CD4-positive, alpha-beta T cell treated with Interleukin-12 subunit alpha and Interleukin-12 subunit beta, for 1 hour (primary cell): ENCODE measurements at regions not wholly inside any gene's neighbourhood (a gene's known extent, or its start where the extent isn't known, plus 50 kb on each side); places are given as distances from the start of the nearest gene placed in this dataset.
"Not testable (repeated sequence)": the region's sequence is repeated elsewhere in the genome, so short reads cannot be mapped to it uniquely, and the experiment has no call there.

ENCODE experiments used
- DNase-seq: peaks from one replicate; pipeline ENCODE4 v3.0.0-alpha.2; 2020

DNA sequence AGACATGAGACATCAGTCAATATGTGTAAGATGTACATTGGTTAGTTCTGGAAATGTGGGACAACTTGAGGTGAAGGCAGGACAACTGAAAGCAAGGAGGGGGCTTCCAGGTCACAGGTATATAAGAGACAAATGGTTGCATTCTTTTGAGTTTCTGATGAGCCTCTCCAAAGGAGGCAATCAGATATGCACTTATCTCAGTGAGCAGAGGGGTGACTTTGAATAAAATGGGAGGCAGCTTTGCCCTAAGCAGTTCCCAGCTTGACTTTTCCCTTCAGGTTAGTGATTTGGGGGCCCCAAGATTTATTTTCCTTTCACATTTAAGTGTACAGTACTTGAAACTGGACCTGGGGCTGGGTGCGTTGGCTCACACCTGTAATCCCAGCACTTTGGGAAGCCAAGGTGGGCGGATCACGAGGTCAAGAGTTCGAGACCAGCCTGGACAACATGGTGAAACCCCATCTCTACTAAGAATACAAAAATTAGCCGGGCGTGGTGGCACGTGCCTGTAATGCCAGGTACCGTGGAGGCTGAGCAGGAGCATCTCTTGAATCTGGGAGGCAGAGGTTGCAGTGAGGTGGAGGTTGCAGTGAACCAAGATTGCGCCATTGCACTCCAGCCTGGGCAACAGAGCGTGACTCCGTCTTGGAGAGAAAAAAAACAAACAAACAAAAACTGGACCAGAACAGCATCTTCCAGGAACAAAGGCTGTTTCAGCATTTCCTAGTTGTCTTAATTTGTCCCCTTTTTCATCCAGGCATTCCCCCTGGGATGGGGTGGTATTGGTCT, 130.9 kb upstream of the ZNF746 start:
- DNase-seq = not testable (repeated sequence)

DNA sequence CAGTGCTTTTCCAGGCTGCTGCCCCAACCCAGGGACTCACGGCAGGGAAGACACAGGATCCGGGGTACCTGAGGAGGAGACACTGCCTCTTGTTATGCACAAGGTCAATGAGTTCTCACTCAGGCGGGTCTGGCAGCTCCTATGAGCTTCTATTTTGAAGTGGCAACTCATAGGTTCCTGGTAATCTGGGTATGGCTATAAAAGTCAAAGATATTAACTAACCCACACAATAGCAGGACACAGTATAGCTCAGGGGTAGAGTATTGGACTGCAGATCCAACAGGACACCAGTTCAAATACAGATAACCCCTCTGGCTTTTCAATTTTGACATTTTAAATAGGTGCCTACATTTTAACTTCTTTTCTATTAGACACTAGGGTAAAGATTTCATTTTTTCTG, 130.3 kb upstream of the ZNF746 start:
- no peak for DNase-seq

DNA sequence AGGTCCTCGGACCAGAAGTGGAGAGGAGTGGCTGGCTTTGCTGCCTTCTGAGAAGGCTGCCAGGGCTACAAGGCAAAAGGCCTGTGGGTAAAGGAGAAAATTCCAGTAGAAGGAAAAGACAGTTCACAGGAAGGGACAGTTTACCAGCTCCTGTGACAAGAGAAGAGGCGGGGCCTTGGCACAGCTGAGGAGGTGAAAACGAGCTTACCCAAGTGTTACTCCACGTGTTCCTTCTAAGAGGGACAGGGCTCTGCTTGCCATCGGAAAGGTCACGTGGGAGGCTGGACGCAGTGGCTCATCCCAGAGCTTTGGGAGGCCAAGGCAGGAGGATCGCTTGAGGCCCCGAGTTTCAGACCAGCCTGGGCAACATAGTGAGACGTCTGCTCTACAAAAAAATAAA, 129.4 kb upstream of the ZNF746 start:
- DNase-seq = no peak

DNA sequence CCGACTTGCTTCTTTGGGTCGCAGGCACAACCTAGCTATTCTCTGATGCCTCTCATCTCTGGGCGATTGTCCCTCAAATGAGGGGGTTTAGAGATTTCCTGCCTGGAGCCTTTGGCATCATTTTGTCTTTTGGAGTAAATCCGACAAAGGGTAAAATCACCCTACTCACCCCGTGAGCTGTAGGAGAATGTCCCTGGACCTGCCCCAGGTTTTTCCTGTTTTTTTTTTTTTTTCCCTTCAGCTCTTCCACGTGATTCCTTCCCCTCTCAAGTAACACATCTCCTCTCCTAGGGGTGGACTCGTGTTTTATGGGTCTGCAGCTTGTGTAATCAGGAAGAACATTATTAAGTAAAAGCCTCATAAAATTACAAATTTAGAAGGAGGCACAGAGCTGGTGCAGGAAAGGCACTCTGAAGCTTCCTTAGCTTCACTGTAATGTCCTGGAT, 128.4 kb upstream of the ZNF746 start:
- DNase-seq = no peak

DNA sequence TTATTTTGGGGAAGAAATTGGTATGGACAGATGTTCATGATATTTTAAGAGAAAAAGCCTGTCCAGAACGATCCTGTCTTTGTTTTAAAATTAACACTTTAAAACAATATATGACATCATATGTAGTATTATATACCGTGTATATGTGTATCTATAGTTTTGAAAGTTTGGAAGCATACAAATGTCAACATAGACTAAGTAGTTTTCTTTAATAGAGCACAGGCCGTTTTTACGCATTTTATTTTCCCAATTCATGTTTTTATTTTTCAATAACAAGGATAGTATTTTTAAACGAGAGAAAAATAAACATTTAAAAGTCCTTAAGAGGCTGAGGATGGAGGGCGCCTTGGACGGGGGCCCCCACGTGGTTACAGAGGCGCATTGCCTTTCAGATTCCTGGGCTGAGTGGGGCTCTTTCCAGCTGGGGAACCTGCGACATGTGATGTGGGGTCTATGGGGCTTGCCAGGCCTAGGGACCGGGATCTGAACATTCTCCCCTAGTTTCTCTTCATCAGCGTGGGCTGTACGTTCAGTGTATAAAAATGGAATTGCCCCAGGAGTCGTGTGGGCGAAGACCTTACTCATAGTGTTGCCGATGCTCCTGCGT, 127.8 kb upstream of the ZNF746 start:
- peak; percentile 58 for DNase-seq

DNA sequence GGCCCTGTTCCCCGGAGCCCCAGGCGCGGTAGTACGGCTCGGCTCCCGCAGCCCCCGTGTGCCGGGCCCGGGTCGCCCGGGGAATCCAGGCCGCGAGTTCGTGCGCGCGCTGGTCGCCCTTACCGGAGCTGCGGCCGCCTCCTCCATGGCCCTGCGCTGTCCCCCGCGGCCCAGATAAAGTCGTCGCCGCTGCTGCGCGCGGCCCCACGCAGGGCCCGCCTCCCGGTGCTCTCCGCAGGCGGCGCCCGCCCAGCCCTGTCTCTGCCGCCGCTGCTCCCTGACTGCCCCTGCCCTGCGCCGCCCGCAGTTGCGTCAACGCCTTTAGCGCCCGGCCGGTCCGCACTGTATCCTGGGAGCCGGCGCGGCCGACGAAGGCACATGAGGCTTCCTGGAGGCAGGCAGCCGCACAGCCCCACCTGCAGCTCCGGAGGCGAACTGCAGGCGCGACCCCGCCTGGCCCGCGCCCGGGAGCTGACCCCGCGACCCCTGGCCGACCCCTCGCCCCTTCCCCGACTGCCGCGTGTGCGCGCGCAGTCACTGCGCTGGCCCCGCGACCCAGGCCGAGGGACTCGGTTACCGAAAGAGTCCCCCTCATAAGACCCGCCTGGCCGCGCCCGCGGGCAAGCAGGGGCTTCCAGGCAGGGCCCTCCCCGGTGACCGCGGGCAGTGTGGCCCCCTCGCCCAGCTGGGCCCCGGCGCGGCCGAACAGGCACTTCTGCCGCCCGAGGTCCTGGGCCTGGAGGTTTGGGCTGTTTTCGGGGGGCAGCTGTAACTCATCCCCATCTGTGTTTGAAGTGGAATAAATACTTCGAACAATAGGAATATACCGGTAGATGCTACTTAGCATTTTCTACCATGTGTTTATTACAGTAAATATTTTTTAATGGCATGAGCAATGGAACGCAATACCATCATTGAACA, 127.1 kb upstream of the ZNF746 start:
- peak; percentile 94 for DNase-seq

DNA sequence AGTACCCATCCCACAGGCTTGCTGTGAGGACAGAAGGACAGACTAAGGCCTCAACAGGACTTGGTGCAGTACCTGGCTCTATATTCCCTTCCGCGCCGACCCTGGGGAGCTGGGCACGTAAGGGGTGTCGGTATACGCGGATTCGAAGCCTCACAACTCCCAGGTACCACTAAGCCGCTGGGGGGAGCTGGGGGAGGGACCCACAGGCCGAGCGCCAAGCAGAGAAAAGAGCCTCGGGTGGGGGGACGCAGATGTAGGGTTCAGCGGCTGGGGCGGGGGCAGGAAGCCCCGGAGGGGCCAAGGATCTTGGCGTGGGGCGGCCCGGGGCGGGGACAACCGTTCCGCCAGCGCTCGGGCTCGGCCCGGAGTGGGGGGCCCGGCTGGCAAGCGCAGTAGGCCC, 126.4 kb upstream of the ZNF746 start:
- peak; percentile 44 for DNase-seq

DNA sequence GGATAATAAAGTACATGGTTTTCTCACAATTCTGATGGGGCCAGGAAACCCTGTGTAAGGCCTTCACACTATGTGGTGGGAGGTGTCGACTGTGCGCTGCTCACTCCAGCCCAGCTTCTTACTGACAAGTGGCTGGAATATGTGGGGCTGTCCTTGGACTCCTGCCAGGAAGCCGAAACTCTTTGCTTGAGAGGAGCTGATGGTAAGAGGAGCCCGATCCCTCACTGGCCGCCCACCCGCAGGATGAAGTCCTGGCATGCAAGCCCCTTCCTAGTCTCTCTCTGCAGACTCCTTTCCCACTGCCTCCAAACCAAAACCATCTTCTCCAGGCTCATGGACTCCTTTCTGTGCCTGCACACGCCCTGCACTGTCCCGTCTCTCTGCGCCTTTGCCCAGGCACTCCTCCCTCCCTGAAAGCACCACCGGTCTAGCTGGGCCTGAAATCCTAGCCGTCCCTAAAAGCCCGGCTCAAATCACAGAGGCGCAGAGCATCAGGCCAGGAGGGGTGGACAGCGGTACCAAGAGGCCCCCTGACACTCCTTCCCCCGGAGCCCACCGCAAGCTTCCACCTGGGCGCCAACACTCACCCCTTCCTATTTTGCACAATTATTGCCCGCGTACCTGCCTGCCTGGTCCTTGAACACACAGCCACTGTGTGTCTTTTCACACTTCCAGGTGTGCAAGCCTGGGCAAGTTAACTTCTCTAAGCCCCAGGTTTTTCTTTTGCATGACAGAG, 125.8 kb upstream of the ZNF746 start:
- DNase-seq = peak; percentile 6

DNA sequence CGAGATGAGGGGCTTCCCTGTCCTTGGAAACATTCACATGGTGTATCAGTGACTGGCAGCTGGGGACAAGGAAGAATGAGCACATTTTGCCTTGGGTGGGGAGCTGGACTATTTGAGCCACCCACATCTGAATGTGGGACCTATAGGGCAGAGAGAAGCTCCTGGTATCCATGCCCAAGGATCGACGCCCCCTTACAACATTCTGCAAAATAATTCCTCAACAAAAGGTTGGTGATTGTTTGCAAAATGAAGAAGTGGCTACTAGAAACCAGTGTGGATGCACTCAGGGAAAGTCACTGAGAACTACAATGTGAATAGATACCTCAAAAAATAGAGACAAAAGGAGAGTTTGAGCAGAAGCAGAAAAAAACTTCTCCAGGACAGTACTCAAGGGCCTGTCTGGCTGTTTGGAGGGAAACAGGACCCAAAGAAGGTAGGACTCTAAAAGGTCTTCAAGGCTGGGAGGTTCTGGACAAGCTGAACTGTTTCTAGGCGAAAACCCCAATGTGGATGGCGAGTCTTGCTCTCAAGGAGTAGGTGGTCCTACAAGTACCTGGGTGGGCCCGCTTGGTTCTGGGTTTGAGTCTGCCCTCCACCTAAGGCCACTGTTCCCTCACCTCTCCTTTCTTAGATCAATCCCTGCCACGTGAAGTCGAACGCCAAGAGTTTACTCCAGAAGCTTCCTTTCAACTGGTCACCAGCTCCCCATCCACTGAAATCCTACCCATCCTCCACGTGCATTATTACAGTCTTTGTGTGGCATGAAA, 125.0 kb upstream of the ZNF746 start:
- DNase-seq = no peak

DNA sequence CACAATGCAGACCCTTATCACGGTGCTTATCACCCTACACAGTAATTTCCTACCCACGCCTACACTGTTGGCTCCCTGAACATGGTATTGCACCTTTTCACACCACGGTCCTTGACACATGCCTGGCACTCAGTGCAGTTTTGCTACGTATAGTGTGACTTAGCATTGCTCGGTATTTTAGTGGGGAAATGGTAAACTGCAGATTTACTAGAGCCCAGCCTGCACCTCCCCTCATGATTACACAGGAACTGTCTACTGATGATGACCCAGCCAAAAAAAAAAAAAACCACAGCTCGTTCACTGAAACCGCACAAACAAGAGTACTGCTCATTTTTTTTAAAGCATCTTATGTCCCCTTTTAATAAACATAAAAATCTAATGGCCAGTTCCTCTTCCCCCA, 124.2 kb upstream of the ZNF746 start:
- DNase-seq = peak; percentile 33

DNA sequence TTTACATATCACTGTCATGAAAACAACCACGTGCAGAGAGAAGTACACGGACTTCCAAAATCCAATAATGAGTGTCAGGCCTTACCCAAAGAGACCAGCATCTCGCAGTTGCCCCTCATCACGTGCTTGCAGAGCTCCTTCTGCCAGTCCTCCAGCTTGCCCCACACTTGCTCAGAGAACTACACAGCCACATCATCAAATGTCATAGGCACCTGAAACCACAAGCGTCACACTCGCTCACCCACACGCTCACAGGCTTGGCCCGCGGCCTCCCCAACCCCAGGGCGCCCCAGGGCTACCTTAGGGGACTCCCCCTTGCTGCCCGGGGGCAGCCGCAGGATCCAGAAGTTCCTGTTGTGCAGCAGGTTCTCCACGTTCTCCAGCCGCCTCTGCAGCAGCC, 123.4 kb upstream of the ZNF746 start:
- peak; percentile 38 for DNase-seq

DNA sequence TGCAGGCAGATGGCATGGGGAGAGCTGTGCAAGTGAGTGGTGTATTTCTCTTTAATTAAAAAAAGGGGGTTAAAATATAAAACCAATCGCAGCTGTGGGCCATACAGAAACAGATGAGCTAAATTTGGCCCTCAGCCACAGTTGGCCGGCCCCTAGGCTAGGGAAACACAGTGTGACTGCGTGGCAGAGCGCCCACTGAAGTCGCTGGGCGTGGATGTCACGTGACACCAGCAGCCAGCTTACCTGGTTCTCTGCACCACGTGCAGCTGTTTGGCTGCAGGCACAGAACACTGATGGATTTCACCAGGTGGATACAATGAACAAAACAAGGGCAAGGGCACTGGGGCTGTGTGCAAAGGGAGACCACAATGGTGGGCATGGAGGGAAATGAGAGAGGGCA, 119.3 kb upstream of the ZNF746 start:
- DNase-seq = no peak

DNA sequence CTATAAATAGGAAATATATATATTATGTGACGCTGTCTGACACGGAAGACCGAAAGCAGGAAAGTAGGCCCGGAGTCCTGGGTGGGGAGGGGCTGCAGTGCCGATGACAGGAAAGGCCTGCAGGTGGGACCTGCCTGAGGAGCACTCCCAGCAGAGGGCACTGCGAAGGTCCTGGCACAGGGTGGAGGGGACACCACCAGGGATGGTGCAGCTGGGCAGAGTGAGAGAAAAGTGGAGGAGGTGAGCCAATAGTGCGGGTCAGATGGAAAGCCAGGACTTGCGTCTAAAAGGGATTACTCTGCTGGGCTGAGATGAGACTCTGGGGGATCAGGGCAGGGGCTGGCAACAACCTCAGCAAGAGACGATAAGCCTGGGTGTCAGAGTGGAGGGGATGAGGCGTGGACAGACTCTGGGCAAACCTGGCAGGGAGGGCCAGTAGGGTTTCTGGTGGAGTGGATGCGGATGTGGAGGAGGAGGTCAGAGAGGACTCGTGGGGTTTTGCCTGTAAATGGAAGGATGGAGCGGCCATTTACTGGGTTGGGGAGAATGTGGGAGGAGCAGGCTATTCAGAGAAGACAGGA, 118.2 kb upstream of the ZNF746 start:
- DNase-seq = no peak

DNA sequence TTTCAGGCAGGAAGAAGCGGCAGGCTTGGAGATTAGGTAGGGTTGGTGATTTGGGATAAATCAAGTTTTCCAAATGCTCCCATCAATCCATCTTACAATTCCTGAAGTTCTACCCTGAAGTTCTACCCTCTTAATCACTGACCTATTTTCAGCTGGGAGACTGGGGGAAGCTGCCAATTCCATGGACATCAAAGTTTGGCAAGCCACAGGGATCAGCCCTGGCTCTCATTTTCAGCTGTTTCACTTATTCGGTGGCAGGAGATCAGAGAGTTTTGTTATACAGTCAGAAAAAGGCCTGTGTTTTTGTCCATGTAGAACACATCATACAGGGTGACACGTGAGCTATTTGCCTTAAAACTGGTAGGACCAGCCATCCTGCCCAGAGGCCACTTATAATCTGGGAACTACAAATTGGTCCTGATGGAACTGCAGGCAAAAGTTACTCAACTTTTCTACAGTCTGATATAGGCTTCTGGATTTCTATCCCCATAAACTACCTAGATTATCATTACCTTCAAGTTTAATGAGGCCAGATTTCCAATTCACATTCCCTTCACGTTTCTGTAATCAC, 112.9 kb upstream of the ZNF746 start:
- no peak for DNase-seq

DNA sequence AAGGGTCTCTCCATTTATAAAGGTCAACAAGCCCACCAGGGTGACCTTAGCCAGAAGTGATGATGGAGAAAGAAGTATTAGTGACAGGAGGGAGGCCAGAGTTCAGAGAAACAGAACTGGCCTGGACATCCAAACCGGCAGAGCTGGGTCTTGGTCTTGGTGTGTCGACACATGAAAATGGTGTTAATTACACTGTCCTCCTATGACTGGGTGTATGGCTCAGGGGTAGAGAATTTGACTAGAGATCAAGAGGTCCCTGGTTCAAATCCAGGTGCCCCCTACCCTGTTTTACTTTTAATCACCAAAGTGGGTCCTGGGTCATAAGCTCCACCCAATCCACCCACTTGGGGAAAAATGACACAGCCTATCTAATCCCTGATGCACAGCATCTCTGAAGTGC, 110.6 kb upstream of the ZNF746 start:
- no peak for DNase-seq

DNA sequence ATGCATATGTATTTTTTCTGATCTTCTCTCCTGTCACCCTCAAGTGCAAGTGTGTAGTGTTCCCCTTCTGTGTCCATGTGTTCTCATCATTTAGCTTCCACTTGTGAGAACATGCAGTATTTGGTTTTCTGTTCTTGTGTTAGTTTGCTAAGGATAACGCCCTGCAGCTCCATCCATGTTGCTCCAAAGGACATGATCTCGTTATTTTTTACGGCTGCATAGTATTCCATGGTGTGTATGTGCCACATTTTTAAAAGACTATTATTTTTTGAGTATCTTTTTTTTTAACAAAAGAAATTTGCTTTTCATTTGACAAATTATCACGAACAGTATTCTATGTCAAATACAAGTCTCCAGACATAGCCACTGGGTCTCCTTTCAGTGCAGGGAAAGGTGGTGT, 110.1 kb upstream of the ZNF746 start:
- DNase-seq = no peak

DNA sequence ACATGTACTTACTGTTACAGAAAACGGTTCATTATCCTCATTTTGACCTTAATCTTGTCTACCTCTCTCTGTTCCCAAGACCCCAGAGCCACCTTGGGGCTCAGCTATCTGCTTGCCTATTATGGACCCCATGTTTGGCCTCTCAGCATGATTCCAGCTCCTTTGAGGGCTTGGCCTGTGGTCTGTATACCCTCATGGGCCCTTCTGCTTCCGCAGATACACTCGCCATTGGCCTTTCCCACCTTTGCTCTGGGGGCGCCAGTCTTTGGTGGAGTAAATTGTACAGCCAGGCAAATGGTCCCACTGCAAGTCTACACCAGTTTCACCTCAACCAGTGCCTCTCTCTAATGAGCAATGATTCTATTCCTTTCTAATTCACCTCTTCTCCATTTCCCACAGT, 109.2 kb upstream of the ZNF746 start:
- DNase-seq = no peak

DNA sequence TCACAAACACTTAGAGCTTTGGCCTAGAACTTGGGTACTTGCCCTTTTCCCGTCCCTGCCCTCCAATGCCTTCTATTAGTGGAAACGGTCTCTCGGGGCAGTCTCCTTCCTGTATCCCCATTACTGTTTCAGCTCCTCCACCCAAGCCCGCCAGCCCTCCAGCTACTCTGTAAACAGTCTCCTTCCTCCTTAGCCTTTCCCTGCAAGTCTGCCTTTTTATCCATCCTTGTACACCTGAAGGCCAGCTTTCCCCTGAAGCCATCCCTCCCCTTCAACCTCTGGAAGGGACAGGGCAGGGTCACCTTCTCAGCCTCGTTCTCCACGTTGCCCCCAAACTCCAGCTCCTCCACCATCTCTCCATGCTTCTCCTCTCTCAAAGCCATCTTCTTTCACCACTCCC, 108.1 kb upstream of the ZNF746 start:
- no peak for DNase-seq

DNA sequence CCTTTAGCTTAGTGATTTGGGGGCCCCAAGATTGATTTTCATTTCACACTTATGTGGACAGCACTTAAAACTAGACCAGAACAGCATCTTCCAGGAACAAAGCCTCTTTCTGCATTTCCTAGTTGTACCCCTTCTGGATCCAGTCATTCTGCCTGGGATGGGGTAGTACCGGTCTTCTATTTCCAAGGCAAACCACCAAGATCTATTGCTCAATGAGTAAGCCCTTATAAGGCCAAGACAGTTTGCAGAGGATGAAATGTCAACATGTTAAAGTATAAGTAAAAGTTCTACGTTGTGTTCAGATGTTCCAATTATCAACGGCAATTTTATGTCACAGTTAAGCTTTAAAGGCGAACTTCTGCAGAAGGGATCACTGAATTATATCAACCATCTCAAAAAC, 106.9 kb upstream of the ZNF746 start:
- no peak for DNase-seq

DNA sequence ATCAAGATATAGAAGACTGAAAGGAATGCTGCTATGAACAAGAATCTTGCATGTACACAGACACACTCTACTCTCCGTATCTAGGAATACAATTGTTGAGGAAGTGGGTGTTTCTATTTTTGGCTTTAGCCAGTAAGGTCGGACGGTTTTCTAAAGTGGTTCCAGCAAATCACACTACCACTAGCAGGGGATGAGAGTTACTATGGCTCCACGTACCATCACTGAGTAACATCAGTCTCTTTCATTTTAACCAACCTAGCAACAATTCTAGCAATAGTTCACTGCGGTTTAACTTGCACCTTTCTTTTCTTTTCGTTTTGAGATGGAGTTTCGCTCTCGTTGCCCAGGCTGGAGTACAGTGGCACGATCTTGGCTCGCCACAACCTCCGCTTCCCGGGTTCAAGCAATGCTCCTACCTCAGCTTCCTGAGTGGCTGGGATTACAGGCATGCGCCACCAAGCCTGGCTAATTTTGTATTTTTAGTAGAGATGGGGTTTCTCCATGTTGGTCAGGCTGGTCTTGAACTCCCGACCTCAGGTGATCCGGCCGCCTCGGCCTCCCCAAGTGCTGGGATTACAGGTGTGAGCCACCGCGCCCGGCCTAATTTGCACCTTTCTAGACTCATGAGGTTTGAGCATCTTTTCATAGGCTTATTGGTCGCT, 103.2 kb upstream of the ZNF746 start:
- peak; percentile 22 for DNase-seq
